ENCODE measurements at regions not wholly inside any gene's neighbourhood (a gene's known extent, or its start where the extent isn't known, plus 50 kb on each side); places are given as distances from the start of the nearest gene placed in this dataset.

DNA sequence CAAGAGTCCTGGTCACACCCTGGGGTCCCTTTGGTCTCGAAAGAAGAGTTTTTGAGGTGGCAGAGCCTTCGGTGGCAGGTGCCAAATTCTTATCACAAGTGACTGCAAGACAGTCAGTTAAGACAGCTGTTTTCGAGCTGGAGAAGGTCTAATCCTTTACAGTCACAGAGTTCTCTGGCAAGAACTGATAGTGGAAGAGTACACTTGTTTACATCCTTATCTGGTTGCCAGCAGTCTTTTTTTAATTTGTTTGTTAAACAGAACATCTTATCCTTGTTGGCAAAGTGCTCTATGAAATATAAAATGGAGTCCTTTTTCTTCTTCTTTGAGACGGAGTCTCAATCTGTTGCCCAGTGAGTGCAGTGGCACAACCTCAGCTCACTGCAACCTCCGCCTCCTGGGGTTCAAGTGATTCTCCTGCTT lies 50.4 kb upstream of the ELOVL6 start:
- DNase-seq (ENCODE audit: low spot score in 2 of 2): no peak
- H3K9me3 ChIP-seq: no peaks in the 10 kb centered on the region
- no peaks in the 10 kb centered on the region for H3K36me3 ChIP-seq (replicated peaks)
- no peaks in the 10 kb centered on the region for H3K27me3 ChIP-seq (ENCODE audit: low read depth)
- peaks cover 4% of the 10 kb centered on the region for H3K4me1 ChIP-seq
- in situ Hi-C loops (cut with MboI; ENCODE audit: low sequenced_read_pairs): no loop called here
- H3K4me3 ChIP-seq: no peak overlapping the region

All from HAP-1 (cell line).